ENCODE measurements at regions not wholly inside any gene's neighbourhood (a gene's known extent, or its start where the extent isn't known, plus 50 kb on each side); places are given as distances from the start of the nearest gene placed in this dataset.

DNA sequence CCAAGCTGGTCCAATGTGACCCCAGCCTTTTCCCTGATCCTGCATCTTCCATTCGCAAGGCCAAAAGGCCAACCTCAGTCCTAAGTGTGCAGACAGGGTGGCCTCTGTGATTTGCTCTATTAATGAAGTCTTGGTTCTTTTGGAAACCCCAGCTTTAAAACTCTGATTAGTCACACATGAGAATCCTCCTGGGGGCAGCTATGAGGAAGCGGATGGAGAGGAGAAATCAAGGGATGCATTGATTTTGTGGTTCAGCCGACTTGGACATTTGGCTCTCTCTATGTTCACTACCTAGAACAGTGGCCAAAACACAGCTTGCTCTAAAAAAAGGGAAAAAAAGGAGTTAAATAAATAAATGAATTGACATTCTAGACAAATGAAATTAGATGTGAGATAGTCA lies 98.6 kb upstream of the USP47 start:
- no peak for TF ChIP-seq EZH2 (IDR thresholded peaks at IDR 0.05; ENCODE audit: insufficient read depth, low read length)
- TF ChIP-seq, protein P1, sequence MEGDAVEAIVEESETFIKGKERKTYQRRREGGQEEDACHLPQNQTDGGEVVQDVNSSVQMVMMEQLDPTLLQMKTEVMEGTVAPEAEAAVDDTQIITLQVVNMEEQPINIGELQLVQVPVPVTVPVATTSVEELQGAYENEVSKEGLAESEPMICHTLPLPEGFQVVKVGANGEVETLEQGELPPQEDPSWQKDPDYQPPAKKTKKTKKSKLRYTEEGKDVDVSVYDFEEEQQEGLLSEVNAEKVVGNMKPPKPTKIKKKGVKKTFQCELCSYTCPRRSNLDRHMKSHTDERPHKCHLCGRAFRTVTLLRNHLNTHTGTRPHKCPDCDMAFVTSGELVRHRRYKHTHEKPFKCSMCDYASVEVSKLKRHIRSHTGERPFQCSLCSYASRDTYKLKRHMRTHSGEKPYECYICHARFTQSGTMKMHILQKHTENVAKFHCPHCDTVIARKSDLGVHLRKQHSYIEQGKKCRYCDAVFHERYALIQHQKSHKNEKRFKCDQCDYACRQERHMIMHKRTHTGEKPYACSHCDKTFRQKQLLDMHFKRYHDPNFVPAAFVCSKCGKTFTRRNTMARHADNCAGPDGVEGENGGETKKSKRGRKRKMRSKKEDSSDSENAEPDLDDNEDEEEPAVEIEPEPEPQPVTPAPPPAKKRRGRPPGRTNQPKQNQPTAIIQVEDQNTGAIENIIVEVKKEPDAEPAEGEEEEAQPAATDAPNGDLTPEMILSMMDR (IDR thresholded peaks at IDR 0.05; ENCODE audit: insufficient read depth, low read depth, low read length): no peak
- Histone ChIP-seq H3K9ac (ENCODE audit: low read length) (no peak overlapping the region), H3K79me2 (ENCODE audit: insufficient read depth, low read length) (no peaks in the 10 kb centered on the region), H3K4me1 (ENCODE audit: insufficient read depth, low read length) (no peaks in the 10 kb centered on the region), H3K27ac (ENCODE audit: low read depth, low read length) (no peak overlapping the region), H3K27me3 (ENCODE audit: insufficient read depth, low read length) (peaks cover 4% of the 10 kb centered on the region), H3K4me3 (ENCODE audit: insufficient read depth, low read depth, low read length) (no peak overlapping the region), H4K20me1 (ENCODE audit: insufficient read depth, low read length) (no peaks in the 10 kb centered on the region), H2AFZ (ENCODE audit: low read depth, low read length) (no peak overlapping the region), H3K9me3 (ENCODE audit: insufficient read depth, low read depth, low read length) (no peaks in the 10 kb centered on the region), H3K36me3 (ENCODE audit: insufficient read depth, low read length) (no peaks in the 10 kb centered on the region), H3K4me2 (ENCODE audit: low read length) (no peak overlapping the region)
- Mint-ChIP-seq H3K27ac (ENCODE audit: unreplicated experiment) (no peak overlapping the region), H3K9me3 (ENCODE audit: unreplicated experiment) (no peaks in the 10 kb centered on the region), H3K4me3 (ENCODE audit: unreplicated experiment) (no peak overlapping the region), H3K27me3 (ENCODE audit: low read depth, unreplicated experiment) (peaks cover 17% of the 10 kb centered on the region), H3K4me1 (ENCODE audit: low read depth, unreplicated experiment) (no peaks in the 10 kb centered on the region), H3K36me3 (ENCODE audit: low read depth, unreplicated experiment) (no peaks in the 10 kb centered on the region)
- no peak for DNase-seq (ENCODE audit: low read depth)
- FAIRE-seq: no peak

DNA sequence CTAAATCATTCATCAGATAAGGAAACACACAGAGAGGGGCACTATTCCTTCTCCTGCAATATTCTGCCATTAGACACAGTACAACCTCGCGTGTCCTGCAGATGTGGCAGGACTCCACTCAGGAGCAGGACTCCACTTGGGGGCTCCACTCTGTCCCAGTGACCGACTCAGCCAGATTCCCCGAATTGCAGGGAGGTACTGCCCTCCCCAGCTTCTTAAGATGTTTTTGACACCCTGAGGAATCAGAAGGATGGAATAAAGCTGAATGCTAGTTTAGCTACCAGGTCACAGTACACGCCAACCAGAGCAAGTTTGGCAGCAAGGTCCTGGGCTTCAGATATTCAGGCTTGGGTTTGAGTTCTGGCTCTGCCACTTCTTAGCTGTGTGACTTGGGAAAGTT lies 99.3 kb upstream of the USP47 start:
- no peak for FAIRE-seq

DNA sequence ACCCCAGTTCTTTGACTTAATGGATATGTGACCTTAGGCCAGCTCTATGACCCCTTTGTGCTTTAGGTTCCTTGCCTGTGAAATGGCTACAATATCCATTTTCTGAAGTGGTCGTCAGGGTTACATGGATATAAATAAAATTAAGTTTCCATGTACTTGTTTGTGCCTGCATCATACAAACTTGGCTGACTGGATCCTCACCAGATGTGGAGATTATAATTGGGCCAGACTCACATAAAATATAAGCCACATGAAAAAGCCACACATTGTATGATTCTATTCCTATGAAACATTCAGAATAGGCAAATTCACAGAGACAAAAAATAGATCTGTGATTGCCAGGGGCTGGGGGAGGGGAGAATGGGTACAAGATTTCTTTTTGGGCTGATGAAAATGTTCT lies 100.9 kb upstream of the USP47 start:
- Histone ChIP-seq H3K36me3 (ENCODE audit: insufficient read depth, low read length) (no peaks in the 10 kb centered on the region), H3K9me3 (ENCODE audit: insufficient read depth, low read depth, low read length) (no peaks in the 10 kb centered on the region), H3K79me2 (ENCODE audit: insufficient read depth, low read length) (no peaks in the 10 kb centered on the region), H3K4me2 (ENCODE audit: low read length) (no peak overlapping the region), H3K4me3 (ENCODE audit: insufficient read depth, low read depth, low read length) (no peak overlapping the region), H3K27ac (ENCODE audit: low read depth, low read length) (no peak overlapping the region), H2AFZ (ENCODE audit: low read depth, low read length) (no peak overlapping the region), H4K20me1 (ENCODE audit: insufficient read depth, low read length) (no peaks in the 10 kb centered on the region), H3K9ac (ENCODE audit: low read length) (no peak overlapping the region), H3K27me3 (ENCODE audit: insufficient read depth, low read length) (peaks cover 4% of the 10 kb centered on the region), H3K4me1 (ENCODE audit: insufficient read depth, low read length) (no peaks in the 10 kb centered on the region)
- no peaks in the 10 kb centered on the region for H3K36me3 Mint-ChIP-seq (ENCODE audit: low read depth, unreplicated experiment)
- no peak for FAIRE-seq
- H3K27ac Mint-ChIP-seq (ENCODE audit: unreplicated experiment): no peak overlapping the region
- H3K4me3 Mint-ChIP-seq (ENCODE audit: unreplicated experiment): no peak overlapping the region
- H3K27me3 Mint-ChIP-seq (ENCODE audit: low read depth, unreplicated experiment): peaks cover 17% of the 10 kb centered on the region
- no peaks in the 10 kb centered on the region for H3K9me3 Mint-ChIP-seq (ENCODE audit: unreplicated experiment)
- DNase-seq (ENCODE audit: low read depth): no peak
- TF ChIP-seq EZH2 (IDR thresholded peaks at IDR 0.05; ENCODE audit: insufficient read depth, low read length): no peak
- H3K4me1 Mint-ChIP-seq (ENCODE audit: low read depth, unreplicated experiment): no peaks in the 10 kb centered on the region

More for the DNA sequence above, 99.3 kb upstream of the USP47 start:
- H3K36me3 ChIP-seq (ENCODE audit: insufficient read depth, low read length): no peaks in the 10 kb centered on the region
- no peak for DNase-seq (ENCODE audit: low read depth)
- no peaks in the 10 kb centered on the region for H3K9me3 ChIP-seq (ENCODE audit: insufficient read depth, low read depth, low read length)
- no peak overlapping the region for H3K27ac Mint-ChIP-seq (ENCODE audit: unreplicated experiment)
- no peaks in the 10 kb centered on the region for H3K36me3 Mint-ChIP-seq (ENCODE audit: low read depth, unreplicated experiment)
- TF ChIP-seq, protein P1 (IDR thresholded peaks at IDR 0.05; ENCODE audit: insufficient read depth, low read depth, low read length): no peak
- no peak for TF ChIP-seq EZH2 (IDR thresholded peaks at IDR 0.05; ENCODE audit: insufficient read depth, low read length)
- H3K9ac ChIP-seq (ENCODE audit: low read length): no peak overlapping the region
- no peak overlapping the region for H3K4me3 Mint-ChIP-seq (ENCODE audit: unreplicated experiment)
- H3K9me3 Mint-ChIP-seq (ENCODE audit: unreplicated experiment): no peaks in the 10 kb centered on the region
- peaks cover 17% of the 10 kb centered on the region for H3K27me3 Mint-ChIP-seq (ENCODE audit: low read depth, unreplicated experiment)
- H4K20me1 ChIP-seq (ENCODE audit: insufficient read depth, low read length): no peaks in the 10 kb centered on the region
- no peaks in the 10 kb centered on the region for H3K4me1 Mint-ChIP-seq (ENCODE audit: low read depth, unreplicated experiment)
- no peak overlapping the region for H2AFZ ChIP-seq (ENCODE audit: low read depth, low read length)
- H3K4me2 ChIP-seq (ENCODE audit: low read length): no peak overlapping the region
- H3K4me3 ChIP-seq (ENCODE audit: insufficient read depth, low read depth, low read length): no peak overlapping the region
- H3K4me1 ChIP-seq (ENCODE audit: insufficient read depth, low read length): no peaks in the 10 kb centered on the region
- H3K27ac ChIP-seq (ENCODE audit: low read depth, low read length): no peak overlapping the region
- peaks cover 4% of the 10 kb centered on the region for H3K27me3 ChIP-seq (ENCODE audit: insufficient read depth, low read length)
- H3K79me2 ChIP-seq (ENCODE audit: insufficient read depth, low read length): no peaks in the 10 kb centered on the region
